ENCODE measurements at regions not wholly inside any gene's neighbourhood (a gene's known extent, or its start where the extent isn't known, plus 50 kb on each side); places are given as distances from the start of the nearest gene placed in this dataset.
"Not testable (repeated sequence)": the region's sequence is repeated elsewhere in the genome, so short reads cannot be mapped to it uniquely, and the experiment has no call there.

DNA sequence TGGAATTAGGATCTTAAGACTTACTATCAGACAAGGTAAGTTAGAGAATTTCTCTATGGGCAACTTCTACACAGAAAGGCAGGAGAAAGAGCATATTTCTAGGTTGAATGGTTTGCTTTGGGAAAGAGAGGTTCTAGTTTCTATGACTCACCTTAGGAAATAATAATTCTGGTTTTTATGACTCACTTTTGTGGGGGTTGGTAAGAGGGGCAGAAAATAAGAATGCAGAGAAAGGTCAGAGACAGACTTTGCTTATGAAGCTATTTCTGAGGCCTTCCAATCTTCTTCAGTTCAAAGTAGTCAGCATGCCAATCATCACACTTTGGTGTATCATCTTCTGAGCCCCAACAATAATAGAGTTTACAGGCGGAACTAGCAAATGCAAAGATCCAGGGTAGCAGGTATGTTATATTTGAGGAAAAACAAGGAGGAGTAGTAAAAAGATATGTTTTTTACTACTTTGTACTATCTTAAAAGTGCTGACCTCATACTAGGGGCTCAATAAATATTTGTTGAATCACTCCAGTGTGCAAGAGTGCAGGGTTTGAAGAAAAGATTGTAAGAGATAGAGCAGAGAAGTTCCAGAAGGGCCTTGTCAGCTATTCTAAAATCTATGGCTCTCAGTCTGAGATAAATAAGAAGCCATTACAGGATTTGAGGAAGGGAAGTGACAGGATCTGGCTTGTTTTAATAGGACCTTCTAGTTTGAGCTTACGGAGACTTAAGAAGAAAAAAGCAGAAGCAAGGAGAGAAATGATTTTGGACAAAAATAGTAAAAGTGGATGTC, 56.7 kb upstream of the LRFN5 start:
- no peak for DNase-seq (ENCODE audit: low spot score)
- Mint-ChIP-seq H3K4me3 (no peak overlapping the region), H3K36me3 (ENCODE audit: low read depth) (no peaks in the 10 kb centered on the region), H3K4me1 (ENCODE audit: low read depth) (no peaks in the 10 kb centered on the region), H3K27ac (no peak overlapping the region), H3K27me3 (ENCODE audit: low read depth) (no peaks in the 10 kb centered on the region), H3K9me3 (peaks cover 8% of the 10 kb centered on the region)

DNA sequence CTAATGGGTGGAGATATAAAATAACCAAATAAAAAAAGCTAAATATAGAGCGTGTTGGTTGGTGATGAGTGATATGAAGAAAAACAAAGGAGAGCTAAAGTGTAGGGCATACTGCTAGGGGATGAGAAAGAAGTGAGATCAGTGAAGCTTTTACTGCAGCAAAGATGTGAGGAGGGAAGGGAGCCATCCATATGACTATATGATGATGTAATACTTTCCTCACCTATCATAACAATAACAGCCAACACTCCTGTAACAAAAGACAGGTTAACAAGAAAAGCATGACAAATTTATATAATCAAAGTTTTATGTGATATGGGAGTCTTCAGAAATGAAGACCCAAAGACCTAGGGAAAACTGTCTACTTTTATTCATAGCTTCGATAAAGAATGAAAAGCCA, 57.4 kb upstream of the LRFN5 start:
- Mint-ChIP-seq H3K27me3 (ENCODE audit: low read depth) (no peaks in the 10 kb centered on the region), H3K27ac (no peak overlapping the region), H3K4me1 (ENCODE audit: low read depth) (no peaks in the 10 kb centered on the region), H3K4me3 (no peak overlapping the region), H3K36me3 (ENCODE audit: low read depth) (no peaks in the 10 kb centered on the region), H3K9me3 (peaks cover 12% of the 10 kb centered on the region)
- no peak for DNase-seq (ENCODE audit: low spot score)

DNA sequence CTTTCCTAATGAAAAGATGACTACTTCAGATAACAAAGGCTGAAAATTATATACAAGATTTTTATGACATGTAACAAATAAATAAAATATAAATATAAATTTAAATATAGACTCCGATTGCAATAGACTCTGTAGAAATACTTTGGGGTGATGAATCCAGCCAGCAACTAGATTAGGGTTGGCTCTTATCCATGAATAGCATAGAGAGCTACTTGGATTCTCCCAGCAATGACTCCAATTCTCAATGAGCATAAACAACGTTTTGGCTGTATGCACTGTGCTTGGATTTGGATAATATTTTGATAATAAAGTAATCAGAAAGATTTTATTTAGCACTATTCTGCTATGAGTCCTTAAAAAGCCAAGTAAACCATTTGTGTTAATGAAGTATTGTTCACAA, 58.0 kb upstream of the LRFN5 start:
- H3K9me3 Mint-ChIP-seq: peaks cover 17% of the 10 kb centered on the region
- no peaks in the 10 kb centered on the region for H3K36me3 Mint-ChIP-seq (ENCODE audit: low read depth)
- H3K4me3 Mint-ChIP-seq: no peak overlapping the region
- H3K27me3 Mint-ChIP-seq (ENCODE audit: low read depth): no peaks in the 10 kb centered on the region
- H3K27ac Mint-ChIP-seq: no peak overlapping the region
- no peaks in the 10 kb centered on the region for H3K4me1 Mint-ChIP-seq (ENCODE audit: low read depth)
- DNase-seq (ENCODE audit: low spot score): no peak

DNA sequence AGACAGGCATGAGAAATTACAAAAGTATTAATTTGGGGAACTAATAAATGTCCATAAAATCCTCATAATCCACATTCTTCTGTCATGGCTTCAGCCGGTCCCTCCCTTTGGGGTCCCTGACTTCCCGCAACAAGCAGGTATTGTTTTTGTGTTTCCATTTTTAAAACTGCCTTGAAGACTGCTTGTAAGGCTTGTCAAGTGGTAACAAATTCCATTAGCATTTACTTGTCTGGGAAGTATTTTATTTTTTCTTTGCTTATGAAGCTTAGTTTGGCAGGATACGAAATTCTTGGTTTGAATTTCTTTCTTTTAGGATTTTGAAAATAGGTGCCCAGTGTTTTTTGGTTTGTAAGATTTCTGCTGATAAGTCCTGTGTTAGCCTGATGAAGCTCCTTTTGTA, 65.3 kb upstream of the LRFN5 start:
- Mint-ChIP-seq H3K4me3 (no peak overlapping the region), H3K4me1 (ENCODE audit: low read depth) (no peaks in the 10 kb centered on the region), H3K36me3 (ENCODE audit: low read depth) (no peaks in the 10 kb centered on the region), H3K27ac (no peak overlapping the region), H3K27me3 (ENCODE audit: low read depth) (no peaks in the 10 kb centered on the region), H3K9me3 (peaks cover 18% of the 10 kb centered on the region)
- DNase-seq (ENCODE audit: low spot score): no peak

DNA sequence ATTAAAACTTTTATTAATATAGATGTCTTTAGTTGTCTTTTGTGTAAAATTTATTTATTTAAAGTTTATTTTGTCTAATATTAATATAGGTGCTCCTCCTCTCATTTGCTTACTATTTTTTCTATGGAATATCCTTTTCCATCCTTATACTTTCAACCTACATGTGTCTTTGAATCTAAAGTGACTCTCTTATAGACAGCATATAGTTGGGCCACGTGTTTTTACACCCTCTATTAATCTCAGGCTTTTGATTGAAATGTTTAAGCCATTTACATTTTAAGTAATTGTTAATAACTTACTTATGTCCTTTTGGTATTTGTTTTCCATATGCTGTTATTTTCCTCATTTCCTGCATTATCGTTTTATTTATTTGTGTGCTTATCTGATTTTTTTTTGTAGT, 74.4 kb upstream of the LRFN5 start:
- Mint-ChIP-seq H3K36me3 (ENCODE audit: low read depth) (no peaks in the 10 kb centered on the region), H3K4me1 (ENCODE audit: low read depth) (no peaks in the 10 kb centered on the region), H3K9me3 (peaks cover 10% of the 10 kb centered on the region), H3K4me3 (no peak overlapping the region), H3K27me3 (ENCODE audit: low read depth) (no peaks in the 10 kb centered on the region), H3K27ac (no peak overlapping the region)
- DNase-seq (ENCODE audit: low spot score): no peak

DNA sequence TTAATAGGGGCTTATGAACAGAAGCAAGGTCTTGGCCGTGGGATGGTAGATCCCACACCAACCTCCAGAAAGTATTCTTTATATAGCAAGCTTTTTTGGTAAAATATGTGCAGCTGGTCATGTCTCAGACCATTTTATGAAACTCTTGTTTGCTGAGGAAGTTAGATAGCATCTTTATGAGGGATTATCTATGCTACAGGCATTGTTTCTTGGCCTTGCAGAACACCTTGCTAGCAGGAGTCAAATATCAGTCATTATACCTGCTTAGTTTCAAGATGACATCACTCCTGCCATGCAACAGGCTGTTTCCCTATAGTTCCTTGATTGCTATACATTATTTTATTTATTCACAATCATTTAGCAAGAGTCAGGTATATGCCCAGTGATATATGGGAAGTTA, 84.8 kb upstream of the LRFN5 start:
- Mint-ChIP-seq H3K27me3 (ENCODE audit: low read depth) (no peaks in the 10 kb centered on the region), H3K36me3 (ENCODE audit: low read depth) (no peaks in the 10 kb centered on the region), H3K4me3 (no peak overlapping the region), H3K9me3 (peaks cover 40% of the 10 kb centered on the region), H3K27ac (no peak overlapping the region), H3K4me1 (ENCODE audit: low read depth) (no peaks in the 10 kb centered on the region)
- no peak for DNase-seq (ENCODE audit: low spot score)

DNA sequence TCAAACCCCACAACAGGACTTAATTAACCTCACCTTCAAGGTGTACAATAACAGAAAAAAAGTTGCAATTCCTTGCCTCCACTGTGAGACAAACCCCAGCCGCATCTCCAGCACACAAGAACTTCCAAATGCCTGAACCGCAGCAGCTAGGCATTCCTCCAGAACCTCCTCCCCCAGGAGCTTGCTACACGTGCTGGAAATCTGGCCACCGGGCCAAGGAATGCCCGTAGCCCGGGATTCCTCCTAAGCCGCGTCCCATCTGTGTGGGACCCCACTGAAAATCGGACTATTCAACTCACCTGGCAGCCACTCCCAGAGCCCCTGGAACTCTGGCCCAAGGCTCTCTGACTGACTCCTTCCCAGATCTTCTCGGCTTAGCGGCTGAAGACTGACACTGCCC, 88.6 kb upstream of the LRFN5 start:
- not testable (repeated sequence) for DNase-seq (ENCODE audit: low spot score); H3K4me3 Mint-ChIP-seq; H3K27me3 Mint-ChIP-seq (ENCODE audit: low read depth); H3K4me1 Mint-ChIP-seq (ENCODE audit: low read depth); H3K27ac Mint-ChIP-seq; H3K36me3 Mint-ChIP-seq (ENCODE audit: low read depth)
- peaks cover 29% of the 10 kb centered on the region for H3K9me3 Mint-ChIP-seq

DNA sequence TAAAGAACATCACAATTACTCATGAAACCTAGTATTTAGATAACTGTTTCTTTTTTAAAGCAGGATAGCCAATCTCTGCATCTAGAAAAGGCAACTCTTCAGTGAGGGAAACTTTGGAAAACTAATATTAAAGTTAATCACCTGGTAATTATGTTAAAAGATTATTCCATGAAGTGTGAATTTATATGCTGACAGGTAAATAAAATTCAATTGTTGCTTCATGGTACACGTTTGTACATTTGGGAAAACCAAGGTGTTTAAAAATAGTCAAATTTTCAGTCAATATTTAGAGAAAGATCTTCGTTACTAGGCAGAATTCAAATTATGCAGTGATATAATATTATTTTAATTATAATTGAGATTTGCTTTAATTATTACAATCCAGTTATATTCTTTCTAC, 100.1 kb upstream of the LRFN5 start:
- DNase-seq (ENCODE audit: low spot score): no peak
- H3K36me3 Mint-ChIP-seq (ENCODE audit: low read depth): no peaks in the 10 kb centered on the region
- H3K9me3 Mint-ChIP-seq: peaks cover 5% of the 10 kb centered on the region
- H3K4me3 Mint-ChIP-seq: no peak overlapping the region
- H3K27me3 Mint-ChIP-seq (ENCODE audit: low read depth): no peaks in the 10 kb centered on the region
- no peak overlapping the region for H3K27ac Mint-ChIP-seq
- H3K4me1 Mint-ChIP-seq (ENCODE audit: low read depth): no peaks in the 10 kb centered on the region

DNA sequence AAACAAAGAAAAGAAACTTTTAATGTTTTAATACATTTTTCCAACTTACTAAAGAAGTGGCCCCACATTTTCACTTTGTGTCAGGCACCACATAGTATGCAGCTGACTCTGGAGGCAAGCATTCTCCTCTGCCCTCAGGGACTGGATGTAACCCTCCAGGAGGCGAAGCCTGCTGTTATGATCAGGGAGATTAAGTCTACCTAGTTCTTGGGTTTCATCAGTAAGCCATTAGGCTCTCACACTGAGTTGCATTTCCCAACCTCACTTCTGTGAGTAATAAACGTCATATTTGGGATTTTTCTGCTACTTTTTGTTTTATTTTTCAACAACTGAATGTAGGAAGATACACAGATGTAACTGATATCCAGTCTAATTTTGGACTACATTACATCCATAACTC, 101.2 kb upstream of the LRFN5 start:
- no peak for DNase-seq (ENCODE audit: low spot score)
- H3K4me3 Mint-ChIP-seq: no peak overlapping the region
- H3K27me3 Mint-ChIP-seq (ENCODE audit: low read depth): no peaks in the 10 kb centered on the region
- no peaks in the 10 kb centered on the region for H3K9me3 Mint-ChIP-seq
- H3K4me1 Mint-ChIP-seq (ENCODE audit: low read depth): no peaks in the 10 kb centered on the region
- H3K27ac Mint-ChIP-seq: no peak overlapping the region
- no peaks in the 10 kb centered on the region for H3K36me3 Mint-ChIP-seq (ENCODE audit: low read depth)

DNA sequence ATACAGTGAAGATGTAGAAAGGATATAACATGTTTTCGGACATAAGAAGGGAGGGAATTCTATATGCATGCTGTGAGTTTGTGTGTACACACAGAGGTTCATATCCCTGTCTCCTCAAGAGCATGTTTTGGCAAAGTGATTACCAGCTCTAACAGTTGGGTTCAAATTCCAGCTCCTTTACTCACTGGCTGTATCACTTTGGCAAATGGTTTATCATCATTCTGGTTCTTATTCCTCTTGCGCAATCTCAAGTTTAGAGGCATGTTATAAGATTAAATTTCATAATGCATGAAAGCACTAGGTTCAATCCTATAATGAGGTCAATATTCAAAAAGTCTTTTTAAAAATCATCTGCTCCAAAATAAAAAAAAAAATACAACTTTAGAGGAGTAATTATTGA, 107.7 kb upstream of the LRFN5 start:
- H3K27me3 Mint-ChIP-seq (ENCODE audit: low read depth): no peaks in the 10 kb centered on the region
- no peaks in the 10 kb centered on the region for H3K36me3 Mint-ChIP-seq (ENCODE audit: low read depth)
- H3K4me3 Mint-ChIP-seq: no peak overlapping the region
- peaks cover 8% of the 10 kb centered on the region for H3K9me3 Mint-ChIP-seq
- no peaks in the 10 kb centered on the region for H3K4me1 Mint-ChIP-seq (ENCODE audit: low read depth)
- DNase-seq (ENCODE audit: low spot score): no peak
- H3K27ac Mint-ChIP-seq: no peak overlapping the region

DNA sequence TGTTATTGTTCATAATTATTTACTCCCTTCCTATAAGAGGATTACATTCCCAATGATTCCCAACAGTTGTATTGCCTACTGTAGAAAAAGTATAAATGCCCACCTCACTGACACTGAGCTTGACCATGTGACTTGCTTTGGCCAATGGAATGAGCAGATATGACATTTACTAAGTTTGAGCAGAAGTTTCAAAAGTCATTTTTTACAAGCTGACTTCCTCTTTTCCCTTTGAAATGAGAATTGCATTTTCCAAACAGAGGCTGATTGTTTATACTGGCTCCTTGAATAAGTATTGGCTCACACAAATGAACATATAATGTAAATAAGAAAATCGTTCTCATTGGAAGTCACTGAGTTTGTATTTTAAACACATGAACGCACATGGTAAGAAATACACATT, 116.4 kb upstream of the LRFN5 start:
- no peak overlapping the region for H3K27ac Mint-ChIP-seq
- H3K36me3 Mint-ChIP-seq (ENCODE audit: low read depth): no peaks in the 10 kb centered on the region
- H3K4me1 Mint-ChIP-seq (ENCODE audit: low read depth): no peaks in the 10 kb centered on the region
- H3K27me3 Mint-ChIP-seq (ENCODE audit: low read depth): no peaks in the 10 kb centered on the region
- no peak overlapping the region for H3K4me3 Mint-ChIP-seq
- no peak for DNase-seq (ENCODE audit: low spot score)
- peaks cover 18% of the 10 kb centered on the region for H3K9me3 Mint-ChIP-seq

DNA sequence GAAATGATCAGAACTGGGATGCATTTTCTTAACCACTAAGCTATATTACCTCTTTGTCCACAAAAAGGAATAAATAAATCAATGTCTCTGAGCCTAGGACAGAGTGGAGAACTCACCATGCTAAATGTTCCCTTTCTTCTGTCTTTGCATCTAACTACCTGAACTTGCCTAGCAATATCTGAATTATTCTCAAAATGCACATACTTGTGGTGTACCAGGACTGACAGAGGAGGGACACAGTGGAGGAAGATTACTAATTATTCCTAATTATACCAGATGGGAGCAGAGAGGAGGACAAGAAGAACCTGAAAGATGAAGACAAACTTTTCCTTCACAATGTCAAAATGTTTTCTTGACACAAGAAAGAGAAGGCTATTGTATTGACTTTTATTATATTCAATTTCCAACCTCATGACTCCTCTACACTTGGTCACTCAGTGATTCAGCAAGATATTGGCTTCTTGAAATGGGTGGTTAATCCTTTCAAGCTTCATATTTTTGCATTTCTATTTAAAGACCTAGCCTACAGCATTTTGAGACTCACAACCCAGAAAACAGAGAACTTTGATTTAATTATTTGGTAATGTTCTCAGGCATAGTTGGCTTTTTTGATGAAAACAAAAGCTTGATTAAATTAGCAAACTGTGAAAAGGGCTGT, 117.2 kb upstream of the LRFN5 start:
- no peak overlapping the region for H3K4me3 Mint-ChIP-seq
- no peaks in the 10 kb centered on the region for H3K27me3 Mint-ChIP-seq (ENCODE audit: low read depth)

DNA sequence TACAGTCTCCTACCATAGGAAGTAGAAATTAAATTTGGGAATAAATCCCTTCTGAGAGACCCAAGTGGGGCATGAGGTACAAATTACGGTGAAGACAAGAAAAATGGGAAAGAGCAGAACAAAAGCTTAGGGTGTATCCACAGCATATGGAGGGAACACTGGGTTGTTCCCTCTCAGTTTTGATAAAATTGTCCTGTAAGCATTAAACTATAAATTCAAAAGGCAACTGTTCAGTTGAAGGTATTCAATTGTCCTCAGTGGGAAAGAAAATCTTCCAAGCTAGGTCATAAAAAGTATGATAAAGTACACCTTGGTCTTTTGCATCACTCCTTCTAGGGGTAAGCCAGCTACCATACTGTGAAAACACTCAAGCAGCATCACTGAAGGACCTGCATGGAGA, 118.3 kb upstream of the LRFN5 start:
- H3K36me3 Mint-ChIP-seq (ENCODE audit: low read depth): no peaks in the 10 kb centered on the region
- DNase-seq (ENCODE audit: low spot score): no peak
- no peak overlapping the region for H3K27ac Mint-ChIP-seq
- no peaks in the 10 kb centered on the region for H3K27me3 Mint-ChIP-seq (ENCODE audit: low read depth)
- H3K4me3 Mint-ChIP-seq: no peak overlapping the region
- peaks cover 8% of the 10 kb centered on the region for H3K9me3 Mint-ChIP-seq
- H3K4me1 Mint-ChIP-seq (ENCODE audit: low read depth): no peaks in the 10 kb centered on the region

More for the DNA sequence above, 117.2 kb upstream of the LRFN5 start:
- Mint-ChIP-seq H3K36me3 (ENCODE audit: low read depth) (no peaks in the 10 kb centered on the region), H3K9me3 (peaks cover 18% of the 10 kb centered on the region), H3K4me1 (ENCODE audit: low read depth) (no peaks in the 10 kb centered on the region), H3K27ac (no peak overlapping the region)
- DNase-seq (ENCODE audit: low spot score): no peak

DNA sequence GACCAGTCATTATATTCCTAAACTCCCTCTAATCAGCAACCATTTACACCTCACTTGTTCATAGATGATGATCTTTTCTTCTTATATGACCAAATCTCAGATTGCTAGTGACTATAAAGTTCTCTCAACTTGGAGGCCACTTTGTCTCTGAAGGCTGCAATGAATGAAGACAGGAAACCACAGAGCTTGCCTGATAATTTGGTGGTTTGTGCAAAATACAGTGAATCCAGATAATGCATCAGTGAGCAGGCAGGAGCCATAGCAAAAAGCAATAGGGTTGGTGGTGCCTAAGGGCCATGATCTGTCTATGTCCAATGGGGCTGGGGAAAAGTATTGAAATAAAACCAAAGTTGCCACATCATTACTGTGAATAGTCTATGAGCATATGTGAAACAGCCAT, 123.8 kb upstream of the LRFN5 start:
- no peaks in the 10 kb centered on the region for H3K27me3 Mint-ChIP-seq (ENCODE audit: low read depth)
- H3K4me1 Mint-ChIP-seq (ENCODE audit: low read depth): no peaks in the 10 kb centered on the region
- no peak overlapping the region for H3K27ac Mint-ChIP-seq
- peaks cover 11% of the 10 kb centered on the region for H3K9me3 Mint-ChIP-seq
- no peaks in the 10 kb centered on the region for H3K36me3 Mint-ChIP-seq (ENCODE audit: low read depth)
- no peak for DNase-seq (ENCODE audit: low spot score)
- H3K4me3 Mint-ChIP-seq: no peak overlapping the region

DNA sequence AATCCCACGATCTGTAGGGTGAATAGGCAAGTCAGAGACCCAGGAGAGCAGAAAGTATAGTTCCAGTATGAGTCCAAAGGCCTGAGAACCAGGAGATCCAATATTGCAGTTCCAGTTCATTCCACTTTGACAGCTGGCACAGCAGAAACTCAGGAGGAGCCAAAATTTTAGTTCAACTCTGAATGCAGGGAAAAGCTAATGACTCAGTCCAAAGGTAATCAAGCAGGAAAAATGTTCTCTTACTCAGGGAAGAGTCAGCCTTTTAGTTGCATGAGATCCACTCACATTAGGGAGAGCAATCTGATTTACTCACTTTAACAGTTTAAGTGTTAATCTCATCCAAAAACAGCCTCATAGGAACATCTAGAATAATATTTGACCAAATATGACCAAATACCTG, 130.2 kb upstream of the LRFN5 start:
- peaks cover 18% of the 10 kb centered on the region for H3K9me3 Mint-ChIP-seq
- no peaks in the 10 kb centered on the region for H3K27me3 Mint-ChIP-seq (ENCODE audit: low read depth)
- no peak for DNase-seq (ENCODE audit: low spot score)
- no peaks in the 10 kb centered on the region for H3K4me1 Mint-ChIP-seq (ENCODE audit: low read depth)
- H3K4me3 Mint-ChIP-seq: no peak overlapping the region
- no peak overlapping the region for H3K27ac Mint-ChIP-seq
- H3K36me3 Mint-ChIP-seq (ENCODE audit: low read depth): no peaks in the 10 kb centered on the region
